RWPE1 (cell line): ENCODE measurements at regions not wholly inside any gene's neighbourhood (a gene's known extent, or its start where the extent isn't known, plus 50 kb on each side); places are given as distances from the start of the nearest gene placed in this dataset.

Experiments used
- CTCF ChIA-PET: fragments of 350-600 bp; sonication (Branson Sonifier 250); formaldehyde crosslinking; extraction: SDS; loops from one replicate; lab custom pipeline; 2021; lab: Yijun Ruan, JAX
- POLR2A ChIA-PET: fragments of 400-600 bp; formaldehyde crosslinking; extraction: SDS; loops from one replicate; lab custom pipeline; 2020; ENCODE audit warnings: antibody characterized with exemption; ENCODE audit not compliant: low non-redundant PET; lab: Yijun Ruan, JAX
- DNase-seq: peaks from one replicate; pipeline ENCODE4 v3.0.0; 2012; ENCODE audit warnings: low spot score
- H3K27ac ChIP-seq: fragments of 450-650 bp; 2 replicates; pipeline ENCODE4 v1.5.1; 2017
- CTCF ChIP-seq: fragments of 450-650 bp; conservative IDR thresholded peaks from 2 replicates; pipeline ENCODE4 v1.5.1; 2017; ENCODE audit warnings: low read depth, mild to moderate bottlenecking

GRCh38 chr20:39242614-39243013 is 280.5 kb downstream of the DHX35 start:
- TF ChIP-seq CTCF: no peak
- ChIA-PET POLR2A (no interaction called here), CTCF (no interaction called here)
- no peak overlapping the region for H3K27ac ChIP-seq
- no peak for DNase-seq

GRCh38 chr20:39234520-39235095 is 272.5 kb downstream of the DHX35 start:
- ChIA-PET POLR2A (no interaction called here), CTCF (no interaction called here)
- TF ChIP-seq CTCF: no peak
- no peak for DNase-seq
- H3K27ac ChIP-seq: no peak overlapping the region

- no peak for TF ChIP-seq CTCF
- ChIA-PET POLR2A (no interaction called here), CTCF (no interaction called here)
- DNase-seq: no peak
- no peak overlapping the region for H3K27ac ChIP-seq
Measured at GRCh38 chr20:39233755-39234154, 271.6 kb downstream of the DHX35 start.

GRCh38 chr20:39227416-39227815 is 265.3 kb downstream of the DHX35 start:
- CTCF ChIA-PET: interaction anchor here (0.7 to 1.8 kb wide), 3 partner anchors 37 to 1606 kb away, joined by 3 to 7 read pairs (median 4); no protein-coding TSS in a partner anchor

GRCh38 chr20:39225978-39226377 is 263.8 kb downstream of the DHX35 start:
- no peak for TF ChIP-seq CTCF
- H3K27ac ChIP-seq: no peak overlapping the region
- no peak for DNase-seq
- POLR2A ChIA-PET: no interaction called here
- CTCF ChIA-PET: interaction anchor here (1.8 kb wide), 1 partner anchor 43 kb away, joined by 7 read pairs; no protein-coding TSS in a partner anchor

More at GRCh38 chr20:39227416-39227815, 265.3 kb downstream of the DHX35 start:
- POLR2A ChIA-PET: no interaction called here
- no peak for TF ChIP-seq CTCF
- no peak for DNase-seq
- no peak overlapping the region for H3K27ac ChIP-seq

- ChIA-PET POLR2A (no interaction called here), CTCF (no interaction called here)
- no peak for TF ChIP-seq CTCF
- DNase-seq: no peak
- H3K27ac ChIP-seq: no peak overlapping the region
Measured at GRCh38 chr20:39225536-39225935, 263.4 kb downstream of the DHX35 start.
